ENCODE measurements at regions not wholly inside any gene's neighbourhood (a gene's known extent, or its start where the extent isn't known, plus 50 kb on each side); places are given as distances from the start of the nearest gene placed in this dataset.

DNA sequence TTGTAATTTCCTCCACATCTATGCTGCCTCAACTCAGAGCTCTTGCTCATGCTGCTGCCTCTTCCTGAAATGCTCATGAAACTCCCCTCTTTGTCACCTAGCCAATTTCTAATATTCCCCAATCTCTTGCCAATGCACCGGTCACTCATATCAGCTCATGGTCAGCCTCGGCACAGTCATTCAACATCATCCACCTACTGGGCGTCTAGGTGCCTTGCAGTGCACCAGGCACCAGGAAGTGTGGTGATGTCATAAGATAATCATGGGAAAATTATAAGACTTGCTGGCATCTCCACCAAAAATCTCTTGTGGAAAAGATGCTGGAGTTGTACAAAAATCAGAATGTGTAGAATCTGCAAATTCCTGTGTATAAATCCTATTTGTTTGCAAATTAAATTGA is 52.6 kb upstream of the RAB27B start:
- H3K27ac ChIP-seq (replicated peaks) = no peak overlapping the region
- intact Hi-C loops (cut with micrococcal nuclease) = no loop called here
- no peaks in the 10 kb centered on the region for H3K27me3 ChIP-seq (ENCODE audit: low read depth)
- TF ChIP-seq, protein P1, sequence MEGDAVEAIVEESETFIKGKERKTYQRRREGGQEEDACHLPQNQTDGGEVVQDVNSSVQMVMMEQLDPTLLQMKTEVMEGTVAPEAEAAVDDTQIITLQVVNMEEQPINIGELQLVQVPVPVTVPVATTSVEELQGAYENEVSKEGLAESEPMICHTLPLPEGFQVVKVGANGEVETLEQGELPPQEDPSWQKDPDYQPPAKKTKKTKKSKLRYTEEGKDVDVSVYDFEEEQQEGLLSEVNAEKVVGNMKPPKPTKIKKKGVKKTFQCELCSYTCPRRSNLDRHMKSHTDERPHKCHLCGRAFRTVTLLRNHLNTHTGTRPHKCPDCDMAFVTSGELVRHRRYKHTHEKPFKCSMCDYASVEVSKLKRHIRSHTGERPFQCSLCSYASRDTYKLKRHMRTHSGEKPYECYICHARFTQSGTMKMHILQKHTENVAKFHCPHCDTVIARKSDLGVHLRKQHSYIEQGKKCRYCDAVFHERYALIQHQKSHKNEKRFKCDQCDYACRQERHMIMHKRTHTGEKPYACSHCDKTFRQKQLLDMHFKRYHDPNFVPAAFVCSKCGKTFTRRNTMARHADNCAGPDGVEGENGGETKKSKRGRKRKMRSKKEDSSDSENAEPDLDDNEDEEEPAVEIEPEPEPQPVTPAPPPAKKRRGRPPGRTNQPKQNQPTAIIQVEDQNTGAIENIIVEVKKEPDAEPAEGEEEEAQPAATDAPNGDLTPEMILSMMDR (IDR thresholded peaks at IDR 0.05; ENCODE audit: borderline replicate concordance) = no peak
- no peak for DNase-seq
- no peaks in the 10 kb centered on the region for H3K36me3 ChIP-seq
- no peaks in the 10 kb centered on the region for H3K4me1 ChIP-seq
- H3K4me3 ChIP-seq = no peak overlapping the region
- no peaks in the 10 kb centered on the region for H3K9me3 ChIP-seq (replicated peaks)

DNA sequence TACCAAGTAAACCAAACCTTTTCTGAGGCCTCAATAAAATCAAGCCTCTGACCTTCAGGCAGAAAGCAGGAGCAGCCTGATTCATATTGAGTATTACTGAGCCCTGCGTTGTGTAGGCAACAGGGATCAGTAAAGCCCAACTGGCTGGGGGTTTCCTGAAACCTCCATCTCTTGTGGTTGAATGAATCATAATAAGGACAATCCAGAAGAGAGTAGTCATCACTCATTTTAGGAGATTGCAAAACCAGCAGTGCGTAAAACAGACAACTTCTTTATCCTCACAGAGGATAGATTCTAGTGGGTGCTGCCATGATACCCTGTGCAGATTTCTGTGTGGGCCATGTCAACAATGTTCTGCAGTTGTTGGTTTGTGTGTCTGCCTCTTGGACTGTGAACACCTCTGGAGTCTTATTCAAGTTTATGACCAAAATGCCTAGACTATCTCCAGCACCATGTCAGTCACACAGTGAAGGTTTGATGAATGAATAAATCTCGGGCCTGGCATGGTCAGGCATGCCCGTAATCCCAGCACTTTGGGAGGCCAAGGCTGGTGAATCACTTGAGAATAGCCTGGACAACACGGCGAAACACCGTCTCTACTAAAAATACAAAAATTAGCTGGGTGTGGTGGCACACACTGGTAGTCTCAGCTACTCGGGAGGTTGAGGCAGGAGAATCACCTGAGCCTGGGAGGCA is 51.8 kb upstream of the RAB27B start:
- TF ChIP-seq, protein P1 (IDR thresholded peaks at IDR 0.05; ENCODE audit: borderline replicate concordance) = no peak
- no peaks in the 10 kb centered on the region for H3K27me3 ChIP-seq (ENCODE audit: low read depth)
- H3K4me1 ChIP-seq = no peaks in the 10 kb centered on the region
- intact Hi-C loops (cut with micrococcal nuclease) = no loop called here
- no peak overlapping the region for H3K27ac ChIP-seq (replicated peaks)
- H3K36me3 ChIP-seq = no peaks in the 10 kb centered on the region
- H3K4me3 ChIP-seq = no peak overlapping the region
- DNase-seq = no peak
- H3K9me3 ChIP-seq (replicated peaks) = no peaks in the 10 kb centered on the region

DNA sequence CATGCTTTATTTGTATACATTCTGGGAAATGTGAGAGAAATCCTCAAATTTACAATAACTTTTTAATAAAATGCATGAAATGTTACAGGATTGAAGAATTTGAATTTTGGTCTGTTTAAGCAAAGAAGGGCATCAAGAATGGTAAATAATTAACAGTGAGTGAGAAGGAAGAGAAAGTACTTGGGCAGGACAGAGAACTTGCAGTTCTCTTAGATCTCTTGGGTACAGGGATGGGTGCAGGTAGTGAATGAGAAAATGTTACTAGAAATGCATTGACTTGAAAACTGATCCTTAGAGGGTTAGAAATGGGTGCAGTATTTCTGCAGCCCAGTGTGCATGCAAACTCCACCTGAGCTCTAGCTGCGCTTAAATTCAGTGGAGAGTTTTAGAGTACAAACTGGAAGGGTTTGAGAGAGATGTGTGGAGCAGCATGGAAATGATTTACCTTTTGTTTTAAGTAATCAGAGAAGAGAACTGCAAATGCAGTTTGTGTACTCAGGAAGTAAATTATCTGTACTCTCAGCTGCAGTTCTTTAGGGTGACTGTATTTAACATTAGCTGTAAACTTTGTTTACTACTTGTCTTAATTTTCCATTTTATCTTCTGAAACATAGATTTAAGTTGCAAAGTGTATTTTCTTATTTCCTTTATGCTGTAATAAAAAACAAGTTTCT is 51.0 kb upstream of the RAB27B start:
- DNase-seq = no peak
- TF ChIP-seq, protein P1 (IDR thresholded peaks at IDR 0.05; ENCODE audit: borderline replicate concordance) = no peak
- Histone ChIP-seq H3K27me3 (ENCODE audit: low read depth) (no peaks in the 10 kb centered on the region), H3K27ac (replicated peaks) (no peak overlapping the region), H3K36me3 (no peaks in the 10 kb centered on the region), H3K9me3 (replicated peaks) (no peaks in the 10 kb centered on the region), H3K4me1 (no peaks in the 10 kb centered on the region), H3K4me3 (no peak overlapping the region)
- intact Hi-C loops (cut with micrococcal nuclease) = no loop called here

DNA sequence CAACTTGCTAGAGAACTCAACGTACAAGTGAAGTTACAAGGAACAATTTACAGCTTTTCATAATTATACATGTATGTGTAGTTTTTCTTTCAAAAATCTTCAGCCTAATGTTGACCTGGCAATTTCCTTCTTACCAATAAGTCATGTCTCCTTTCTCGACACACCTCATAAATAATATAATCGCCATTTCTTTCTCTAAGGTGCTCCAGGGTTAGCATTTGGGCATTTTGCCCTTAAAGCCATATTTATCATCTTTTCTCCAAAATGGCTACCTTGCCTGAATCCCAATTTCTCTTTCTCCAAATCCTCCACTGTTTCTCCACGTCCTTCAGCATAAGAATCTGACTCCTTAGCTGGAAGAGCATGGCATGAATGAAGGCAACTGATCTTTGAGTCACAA is 50.3 kb upstream of the RAB27B start:
- intact Hi-C loops (cut with micrococcal nuclease) = no loop called here
- TF ChIP-seq, protein P1 (IDR thresholded peaks at IDR 0.05; ENCODE audit: borderline replicate concordance) = no peak
- no peak for DNase-seq

More for the DNA sequence above, 50.3 kb upstream of the RAB27B start:
- Histone ChIP-seq H3K4me3 (no peak overlapping the region), H3K36me3 (no peaks in the 10 kb centered on the region), H3K27ac (replicated peaks) (no peak overlapping the region), H3K4me1 (no peaks in the 10 kb centered on the region), H3K9me3 (replicated peaks) (no peaks in the 10 kb centered on the region), H3K27me3 (ENCODE audit: low read depth) (no peaks in the 10 kb centered on the region)
